ENCODE measurements at regions not wholly inside any gene's neighbourhood (a gene's known extent, or its start where the extent isn't known, plus 50 kb on each side); places are given as distances from the start of the nearest gene placed in this dataset.

DNA sequence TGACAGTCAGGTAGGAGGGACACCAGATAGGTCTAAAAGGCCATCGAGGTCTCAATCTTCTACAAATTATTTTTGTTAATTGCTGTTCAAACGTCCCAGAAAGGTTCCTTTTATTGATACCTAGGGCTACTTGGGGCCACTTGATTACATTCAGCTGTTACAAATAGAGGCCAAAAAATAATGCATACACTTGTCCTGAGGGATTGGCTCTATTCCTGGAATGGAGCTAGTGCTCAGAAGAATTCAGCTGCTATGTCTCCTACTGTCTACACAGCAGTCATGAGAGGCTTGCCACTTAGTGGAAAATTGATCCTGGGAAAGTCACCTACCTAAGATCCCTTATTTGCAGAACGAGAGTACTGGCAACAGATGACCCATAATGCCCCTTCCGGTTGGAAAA is 498.3 kb downstream of the ADGRL2 start:
- FAIRE-seq = no peak

DNA sequence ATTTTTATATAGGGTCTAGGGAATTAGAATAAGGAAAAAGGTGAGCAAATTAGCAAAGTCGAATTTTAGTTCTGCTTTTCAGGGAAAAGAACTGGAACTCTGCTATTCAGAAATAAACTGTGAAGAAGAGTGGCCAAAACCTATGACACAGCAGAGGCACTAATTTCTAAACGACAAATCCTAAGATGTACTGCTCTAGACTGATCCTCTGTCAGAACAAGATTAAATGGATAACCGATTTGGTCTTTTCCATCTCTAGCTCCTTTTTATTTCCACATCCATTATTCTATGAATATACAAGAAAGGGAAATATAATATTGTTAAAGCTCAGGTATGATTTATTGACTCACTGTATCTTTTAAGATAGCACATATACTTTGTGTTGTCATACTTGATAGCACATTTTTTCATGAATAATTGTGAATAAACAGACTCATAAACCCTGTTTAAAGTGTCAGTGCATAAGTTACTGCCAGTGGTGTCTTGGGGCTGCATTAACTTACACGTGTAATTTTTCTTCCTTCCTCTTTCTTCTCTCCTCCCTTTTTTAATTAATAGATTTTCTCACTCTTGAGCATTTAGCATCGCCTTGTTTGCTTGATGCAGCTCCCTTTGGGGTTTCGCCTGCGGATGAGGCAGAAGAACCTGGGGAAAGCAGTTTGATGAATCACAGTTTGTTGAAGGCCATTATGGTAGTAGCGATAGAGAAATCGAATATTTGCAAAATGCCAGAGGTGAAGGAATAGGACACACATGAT is 496.6 kb downstream of the ADGRL2 start:
- FAIRE-seq = no peak

DNA sequence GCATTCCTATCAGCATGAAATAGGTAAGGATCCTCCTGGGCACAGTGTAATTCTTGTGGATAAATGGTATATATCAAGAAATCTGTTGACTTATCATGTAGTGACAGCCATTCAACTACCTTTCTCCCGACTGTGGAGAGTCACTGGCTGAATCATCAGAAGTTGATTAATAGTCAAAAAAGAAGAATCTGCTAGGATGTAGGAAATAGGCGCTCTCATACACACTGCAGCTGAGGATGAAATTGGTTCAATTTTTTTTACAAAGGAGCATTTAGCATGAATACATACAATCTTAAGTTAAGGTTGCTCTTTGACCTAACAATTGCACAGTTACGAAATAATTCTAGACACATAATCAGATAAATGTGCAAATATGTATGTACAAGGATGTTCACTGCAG is 486.8 kb downstream of the ADGRL2 start:
- FAIRE-seq = no peak

DNA sequence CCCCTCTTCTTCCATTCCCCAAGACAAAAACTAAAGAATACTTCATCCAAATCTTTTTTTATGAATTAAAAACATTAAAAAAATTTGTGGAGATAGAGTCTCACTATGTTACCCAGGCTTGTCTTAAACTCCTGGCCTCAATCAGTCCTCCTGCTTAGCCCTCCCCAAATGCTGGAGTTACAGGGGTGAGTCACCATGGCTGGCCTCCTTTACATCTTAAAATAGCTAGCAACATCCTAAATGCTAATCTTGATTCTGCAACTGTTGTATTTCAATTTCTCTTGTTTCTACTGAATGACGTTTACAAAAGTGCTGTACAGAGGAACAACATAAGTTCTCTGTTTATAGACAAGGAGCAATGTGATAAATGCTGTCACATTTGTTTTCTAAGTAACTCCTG is 483.5 kb downstream of the ADGRL2 start:
- no peak for FAIRE-seq

DNA sequence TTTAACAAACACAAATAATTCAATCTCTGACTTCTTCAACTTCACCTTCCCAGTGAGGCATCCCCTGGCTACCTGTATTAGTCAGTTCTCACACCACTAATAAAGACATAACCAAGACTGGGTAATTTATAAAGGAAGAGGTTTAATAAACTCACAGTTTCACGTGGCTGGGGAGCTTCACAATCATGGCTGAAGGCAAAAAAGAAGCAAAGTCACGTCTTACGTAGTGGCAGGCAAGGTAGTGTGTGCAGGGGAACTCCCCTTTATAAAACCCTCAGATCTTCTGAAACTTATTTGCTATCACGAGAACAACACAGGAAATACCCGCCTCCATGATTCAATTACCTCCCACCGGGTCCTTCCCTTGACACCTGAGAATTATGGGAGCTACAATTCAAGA is 478.5 kb downstream of the ADGRL2 start:
- FAIRE-seq = no peak

DNA sequence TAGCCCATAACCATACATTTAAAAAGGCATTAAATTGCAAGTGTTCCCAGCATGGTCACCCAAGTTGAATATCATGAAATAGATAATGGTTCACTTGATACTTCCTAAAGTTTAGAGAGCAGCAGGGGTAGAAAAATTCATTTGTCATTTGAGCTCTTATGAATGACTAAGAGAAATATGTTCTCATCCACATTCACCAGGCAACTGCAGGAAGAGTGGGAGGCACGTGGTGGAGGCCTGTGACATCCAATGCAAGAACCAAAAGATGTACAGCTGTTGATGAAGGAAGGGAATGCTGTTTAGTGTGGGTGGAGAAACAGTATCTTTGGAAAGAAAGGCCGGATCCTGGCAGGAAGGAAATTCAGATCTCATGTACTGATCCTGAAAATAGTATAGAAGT is 473.1 kb downstream of the ADGRL2 start:
- no peak for FAIRE-seq

DNA sequence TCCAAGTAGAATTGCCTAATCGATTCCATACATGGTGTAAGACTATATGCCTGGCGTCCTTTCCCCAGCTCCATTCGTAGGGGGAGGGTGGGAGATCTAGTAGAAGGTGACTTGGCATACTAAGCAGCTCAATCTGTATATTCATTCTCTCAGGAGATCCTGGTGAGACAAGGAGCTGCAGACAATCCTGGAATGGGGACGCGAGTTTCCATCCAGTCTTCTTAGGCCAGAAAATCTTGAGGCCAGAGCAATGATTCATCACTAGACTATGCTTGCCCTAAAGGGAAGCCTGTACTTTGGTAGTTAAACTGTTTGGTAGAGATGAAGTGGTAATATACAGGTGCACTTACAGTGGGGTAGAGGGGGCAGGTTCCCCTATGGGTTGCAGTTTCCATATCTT is 468.7 kb downstream of the ADGRL2 start:
- FAIRE-seq = no peak

DNA sequence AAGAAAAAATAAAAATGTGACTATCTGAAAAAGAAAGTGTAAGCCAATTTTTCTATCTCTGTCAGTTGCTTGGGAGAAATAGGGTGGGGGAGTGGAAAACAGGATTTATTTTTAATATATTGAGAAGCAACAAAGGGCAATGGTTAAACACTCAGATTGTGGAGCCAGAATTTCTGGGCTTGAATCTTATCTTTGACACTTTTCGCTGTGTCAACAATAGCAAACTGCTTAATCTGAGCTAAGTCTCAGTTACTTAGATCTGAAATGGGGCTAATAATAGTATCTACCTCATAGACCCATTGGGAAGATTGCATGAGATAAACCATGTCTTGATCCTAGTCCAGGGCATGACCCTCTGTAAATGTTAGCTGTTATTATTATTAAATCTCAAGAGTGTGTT is 468.1 kb downstream of the ADGRL2 start:
- FAIRE-seq = no peak

DNA sequence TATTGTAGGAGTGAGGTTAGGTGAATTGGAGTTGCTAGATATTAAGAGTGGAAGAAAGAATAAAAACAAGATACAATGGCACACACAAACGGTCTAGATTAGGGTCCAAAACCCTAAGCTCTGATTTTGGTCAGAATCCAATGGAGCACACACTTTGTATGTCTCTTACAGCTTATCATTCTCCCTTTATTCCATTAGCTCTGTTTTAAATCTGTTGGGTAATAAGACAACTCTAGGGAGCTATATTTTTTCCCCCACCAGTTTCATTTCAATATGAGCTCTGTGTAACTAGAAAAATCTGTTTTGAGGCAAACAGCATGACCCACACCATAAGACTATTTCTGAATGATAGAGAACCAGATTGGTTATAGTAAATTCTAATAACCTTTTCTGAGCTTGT is 465.6 kb downstream of the ADGRL2 start:
- no peak for FAIRE-seq

DNA sequence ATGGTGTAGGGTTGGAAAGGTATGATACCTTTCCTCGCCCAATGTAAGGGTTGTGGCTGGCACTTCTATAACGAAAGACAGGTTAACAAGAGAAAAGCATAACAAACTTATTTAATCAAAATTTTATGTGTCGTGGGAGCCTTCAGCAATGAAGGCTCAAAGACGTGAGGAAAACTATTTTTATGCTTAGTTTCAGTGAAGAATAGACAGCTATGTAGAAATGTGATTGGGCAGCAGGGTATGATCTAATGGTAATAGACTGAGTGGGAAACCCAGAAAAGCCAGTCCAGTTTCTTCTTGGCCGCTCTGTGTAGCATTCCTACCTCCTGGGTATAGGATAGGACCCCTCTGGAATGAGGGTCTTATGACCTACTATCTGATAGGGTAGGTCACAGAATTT is 464.7 kb downstream of the ADGRL2 start:
- no peak for FAIRE-seq

DNA sequence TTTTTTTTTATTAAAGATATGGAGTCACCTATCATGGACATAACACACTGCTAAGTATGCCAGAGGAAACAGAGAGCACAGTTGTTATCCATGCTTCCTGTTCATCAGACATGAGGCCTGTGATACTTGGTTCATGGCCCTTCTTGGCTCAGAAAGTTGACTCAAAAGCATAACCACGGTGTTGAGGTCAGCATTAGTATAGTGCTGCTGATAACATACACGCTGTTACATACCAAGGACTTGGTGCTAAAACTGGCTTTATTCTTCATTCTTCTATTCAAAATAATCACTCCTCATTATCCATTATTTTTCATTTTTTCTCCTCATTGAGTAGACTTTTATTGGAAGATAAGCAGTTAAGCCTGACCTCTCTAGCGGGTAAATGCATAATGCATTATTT is 464.1 kb downstream of the ADGRL2 start:
- FAIRE-seq = no peak

DNA sequence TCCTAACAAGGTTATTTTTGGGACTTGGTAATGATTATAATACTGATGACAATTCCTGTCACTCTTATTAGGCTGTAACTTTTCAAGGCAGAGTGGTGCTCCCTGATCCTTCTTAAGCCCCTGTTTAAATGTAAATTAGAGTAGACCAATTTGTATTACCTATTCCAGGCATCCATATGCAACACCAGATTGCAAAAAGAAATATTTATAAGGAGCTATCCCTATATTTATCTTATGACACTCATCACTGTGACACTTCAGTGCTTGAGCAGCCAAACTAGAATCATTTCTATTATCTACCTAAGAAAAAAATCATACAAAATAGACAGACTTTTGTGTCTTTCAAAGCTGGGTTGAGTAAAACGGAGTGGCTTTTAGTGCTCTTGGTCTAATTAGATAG is 462.7 kb downstream of the ADGRL2 start:
- no peak for FAIRE-seq

DNA sequence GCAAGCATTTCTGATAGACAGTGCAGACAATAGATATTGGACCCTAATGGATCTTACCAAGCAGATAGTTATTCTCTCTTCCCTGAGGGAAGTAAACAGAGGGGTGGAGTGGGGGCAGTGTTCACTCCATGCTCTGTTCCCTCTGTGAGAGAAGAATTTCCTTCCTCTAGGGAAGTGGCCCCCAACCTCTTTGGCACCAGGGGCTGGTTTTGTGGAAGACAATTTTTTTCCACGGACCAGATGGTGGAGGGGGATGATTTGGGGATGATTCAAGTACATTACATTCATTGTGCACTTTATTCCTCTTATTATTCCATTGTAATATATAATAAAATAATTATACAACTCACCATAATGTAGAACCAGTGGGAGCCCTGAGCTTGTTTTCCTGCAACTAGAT is 459.9 kb downstream of the ADGRL2 start:
- FAIRE-seq = no peak

DNA sequence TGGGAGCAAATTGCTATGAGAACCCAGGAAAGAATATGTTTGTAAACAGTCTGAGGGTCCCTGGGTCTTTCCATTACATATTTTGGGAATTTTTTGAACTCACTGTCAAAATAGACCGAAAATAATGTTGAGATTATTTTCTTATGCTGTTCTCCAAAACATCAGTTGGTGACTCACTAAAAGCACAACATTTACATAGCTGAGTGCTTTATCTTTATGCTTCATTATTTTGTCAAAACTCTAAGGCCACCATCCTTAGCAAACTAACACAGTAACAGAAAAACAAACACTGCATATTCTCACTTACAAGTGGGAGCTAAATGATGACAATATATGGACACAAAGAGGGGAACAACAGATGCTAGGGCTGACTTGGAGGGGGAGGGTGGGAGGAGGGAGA is 459.3 kb downstream of the ADGRL2 start:
- no peak for FAIRE-seq

DNA sequence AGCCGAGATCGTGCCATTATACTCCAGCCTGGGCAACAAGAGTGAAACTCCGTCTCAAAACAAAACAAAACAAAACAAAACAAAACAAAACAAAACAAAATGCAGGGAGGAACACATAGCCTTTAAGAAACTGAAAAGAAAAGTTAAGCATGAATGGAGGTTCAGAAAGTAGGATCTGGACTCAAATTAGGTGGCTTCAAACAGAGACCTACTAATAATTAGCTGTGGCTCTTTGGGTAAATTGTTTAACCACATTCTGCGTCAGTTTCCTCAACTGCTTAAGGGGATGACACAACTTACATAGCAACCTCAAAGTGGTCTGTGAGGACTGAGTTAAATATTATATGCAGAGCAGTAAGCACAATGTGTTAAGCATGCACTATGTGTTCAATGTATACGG is 458.2 kb downstream of the ADGRL2 start:
- no peak for FAIRE-seq

DNA sequence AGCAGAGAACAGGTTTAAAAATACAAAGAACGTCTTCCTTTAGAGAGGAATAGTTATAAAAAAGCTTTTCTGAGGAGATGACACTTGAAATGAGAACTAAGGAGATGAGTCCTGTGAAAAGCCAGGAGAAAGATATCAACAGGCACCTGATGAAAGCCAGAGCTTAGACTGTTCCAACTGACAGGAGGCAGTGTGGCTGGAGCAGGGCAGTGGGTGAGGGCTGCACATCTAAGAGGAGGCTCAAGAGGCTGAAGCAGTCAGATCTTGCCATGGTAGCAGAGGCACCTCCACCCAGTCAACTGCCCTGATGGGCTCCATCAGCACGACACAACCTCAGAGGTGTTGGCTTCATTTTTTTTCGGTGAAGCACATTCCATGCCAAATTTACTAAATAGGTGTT is 445.3 kb downstream of the ADGRL2 start:
- FAIRE-seq = no peak

DNA sequence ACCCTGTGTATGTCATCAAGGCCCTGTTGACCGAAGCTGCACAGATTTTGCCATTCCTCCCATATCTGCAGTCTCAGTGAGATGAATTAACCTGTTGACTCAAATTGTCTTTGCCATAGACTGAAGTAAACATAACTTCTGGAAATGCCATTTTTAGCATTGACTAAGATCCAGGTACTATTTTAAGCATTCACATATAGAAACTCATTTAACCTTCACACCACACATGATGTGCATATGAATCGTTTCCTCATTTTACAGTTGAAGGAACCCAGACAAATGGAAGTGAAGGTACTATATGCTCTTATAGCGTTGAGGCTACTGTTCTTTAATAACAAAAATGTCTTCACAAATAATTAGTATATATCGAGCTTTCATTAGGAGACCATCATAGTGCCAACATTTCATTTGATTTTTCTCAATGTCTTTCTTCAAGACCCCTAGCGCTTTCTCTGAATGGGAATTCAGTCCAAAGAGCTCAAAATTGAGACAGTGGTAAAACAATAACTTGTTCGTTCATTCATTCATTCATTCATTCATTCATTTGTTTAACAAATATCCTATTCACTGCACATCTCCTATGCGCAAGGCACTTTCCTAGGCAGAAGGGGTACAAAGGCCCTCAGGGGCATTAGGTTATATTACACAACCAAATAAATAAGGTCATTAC is 444.7 kb downstream of the ADGRL2 start:
- no peak for FAIRE-seq

DNA sequence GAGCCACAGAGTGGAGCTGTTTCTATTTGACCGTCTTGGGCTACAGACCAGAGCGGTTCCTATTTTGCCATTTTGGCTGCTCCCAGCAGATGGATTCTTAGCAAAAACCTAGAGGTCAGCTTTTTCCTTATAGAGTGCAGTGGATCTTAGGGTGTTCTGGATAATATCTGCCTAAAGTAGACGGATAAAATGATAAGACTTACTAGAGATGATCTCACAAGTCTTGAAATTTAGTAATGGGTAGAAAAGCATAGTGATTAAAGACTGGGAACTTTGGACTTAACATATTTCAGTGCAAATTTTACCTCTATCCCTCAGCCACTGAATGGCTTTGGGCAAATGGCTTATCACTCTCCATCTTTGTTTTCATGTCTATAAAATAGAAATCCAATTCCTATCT is 439.8 kb downstream of the ADGRL2 start:
- no peak for FAIRE-seq

DNA sequence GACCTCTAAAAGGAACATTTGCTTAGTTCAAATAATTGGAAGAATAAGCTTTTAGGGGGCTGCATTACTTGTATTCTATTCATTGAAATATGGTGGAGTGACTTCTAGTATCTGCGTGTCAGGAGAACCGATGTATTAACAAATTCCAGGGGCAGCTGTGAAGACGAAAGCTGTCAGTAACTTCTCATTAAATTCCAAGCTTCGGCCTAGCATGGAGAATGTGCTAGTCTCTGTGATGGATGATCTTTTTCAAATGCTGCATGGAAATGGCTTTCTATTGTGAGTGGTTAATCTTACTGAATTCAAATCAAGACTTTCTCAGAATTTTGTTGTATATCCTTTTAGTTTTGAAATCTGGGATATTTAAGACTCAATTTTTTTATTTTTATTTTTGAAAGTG is 429.9 kb downstream of the ADGRL2 start:
- no peak for FAIRE-seq

DNA sequence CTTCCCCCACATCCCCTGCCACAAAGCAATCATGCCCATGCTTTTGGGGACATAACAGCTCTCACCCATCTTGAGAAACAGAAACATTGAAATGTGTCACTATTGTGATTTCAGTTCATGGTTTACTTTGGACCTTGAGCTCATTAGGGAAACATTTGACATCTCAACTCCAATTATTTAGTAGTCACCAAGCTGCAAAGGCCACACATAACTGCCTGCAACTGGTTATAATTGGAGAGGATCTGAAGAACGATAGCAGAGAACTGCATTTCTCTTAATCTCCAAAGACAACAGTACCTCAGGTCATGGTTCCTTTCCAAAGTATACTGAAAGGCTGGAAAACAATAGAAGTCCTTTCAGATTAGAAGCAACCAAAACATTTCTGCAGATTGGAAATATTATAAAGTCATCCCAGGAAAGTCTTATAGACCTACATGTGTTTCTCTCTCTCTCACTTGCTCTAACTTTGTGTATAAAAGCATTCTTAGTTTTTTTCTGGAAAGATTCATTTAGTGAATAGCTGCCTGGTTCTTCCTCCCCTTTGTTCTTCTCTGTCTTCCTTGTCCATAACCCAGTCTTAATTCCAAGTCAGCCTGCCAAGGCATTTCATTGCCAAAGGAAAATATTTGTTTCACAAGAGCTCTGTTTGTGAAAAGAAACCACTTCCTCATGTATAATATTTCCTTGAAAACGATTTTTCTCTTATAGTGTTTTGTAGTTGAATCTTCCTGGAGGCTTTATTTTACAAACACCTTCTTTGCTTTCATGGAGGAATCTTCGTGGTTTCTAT is 426.8 kb downstream of the ADGRL2 start:
- no peak for FAIRE-seq

DNA sequence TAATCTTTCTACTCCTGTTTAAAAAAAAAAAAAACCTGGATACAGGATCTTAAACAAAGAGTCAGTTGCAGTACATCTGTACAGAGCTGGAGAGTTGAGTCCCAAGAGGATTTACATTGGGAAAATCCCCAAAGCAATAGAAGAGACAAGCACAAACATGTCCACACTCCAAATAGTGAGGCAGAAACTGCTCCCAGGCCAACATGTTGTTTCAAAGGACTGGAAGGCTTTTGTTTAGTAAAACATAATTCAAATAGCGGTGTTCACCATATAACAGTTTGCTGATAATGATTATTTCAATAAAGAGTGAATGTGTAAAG is 425.4 kb downstream of the ADGRL2 start:
- FAIRE-seq = no peak

DNA sequence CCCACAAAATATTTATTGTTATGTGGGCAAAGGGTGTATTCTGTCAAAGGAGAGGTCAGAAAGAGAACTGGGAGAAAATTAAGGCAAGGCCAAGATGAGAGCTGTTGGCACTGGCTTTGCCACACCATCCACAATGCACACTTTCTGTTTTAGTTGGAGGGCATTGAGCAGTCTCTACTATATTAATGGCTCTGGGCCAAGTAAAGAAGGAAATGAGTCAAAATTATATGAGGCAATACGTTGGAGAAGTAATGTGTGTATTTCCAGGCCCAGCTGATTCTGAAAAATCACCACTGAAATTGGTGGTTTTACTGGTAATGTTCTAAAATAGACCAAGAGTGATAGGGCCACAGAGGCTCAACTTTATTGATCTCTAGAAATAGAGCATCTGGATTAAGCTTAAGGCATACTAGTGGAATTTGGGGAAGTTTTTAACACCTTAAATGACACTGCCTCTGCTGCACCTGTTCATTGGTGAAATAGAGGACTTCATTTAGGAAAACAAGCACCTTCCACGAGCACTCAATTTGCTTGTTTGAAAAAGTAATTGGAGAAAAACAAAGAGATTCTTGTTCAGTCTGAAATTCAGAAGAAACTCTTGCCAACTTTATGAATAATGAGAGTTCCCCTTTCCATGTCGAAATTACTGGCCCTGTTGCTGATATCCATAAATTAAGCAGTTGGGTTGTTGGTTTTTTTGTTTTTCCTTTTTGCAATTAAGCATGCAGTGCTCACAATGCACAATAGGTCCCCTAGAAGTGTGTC is 424.9 kb downstream of the ADGRL2 start:
- no peak for FAIRE-seq

DNA sequence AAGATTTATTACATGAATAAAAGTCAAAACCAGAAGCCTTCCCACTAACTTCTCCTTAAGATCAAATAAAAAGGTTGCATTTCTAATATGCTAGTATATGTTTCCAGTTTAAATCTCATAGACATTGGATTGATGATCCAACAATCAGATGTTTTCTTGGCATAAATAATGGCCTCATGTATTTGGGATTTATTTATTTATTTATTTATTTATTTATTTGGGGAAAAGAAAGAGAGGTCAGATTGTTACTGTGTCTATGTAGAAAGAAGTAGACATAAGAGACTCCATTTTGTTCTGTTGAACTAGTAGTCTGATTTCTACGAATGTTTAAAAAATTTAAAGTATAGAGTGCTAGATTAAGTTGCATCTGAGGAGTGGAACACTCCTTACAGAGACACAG is 422.4 kb downstream of the ADGRL2 start:
- no peak for FAIRE-seq

DNA sequence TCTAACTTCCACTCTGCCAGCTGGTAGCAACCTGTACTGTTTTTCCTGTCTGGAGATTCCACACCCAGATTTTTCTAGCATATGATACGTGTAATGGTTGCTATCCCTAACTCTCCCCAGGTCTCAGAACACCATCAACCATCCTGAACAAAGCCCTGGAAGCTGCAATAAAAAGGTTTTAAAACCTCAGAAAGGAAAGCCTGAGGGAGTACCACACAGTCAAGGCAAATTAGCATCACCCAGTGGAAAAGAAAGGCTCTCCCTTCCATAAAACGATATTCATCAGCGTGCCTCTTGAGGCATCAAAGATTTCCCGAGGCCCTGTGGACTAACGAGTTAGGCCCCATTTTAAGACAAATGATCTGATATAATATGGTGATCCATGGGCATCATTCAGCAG is 421.0 kb downstream of the ADGRL2 start:
- no peak for FAIRE-seq
